ENCODE measurements at regions not wholly inside any gene's neighbourhood (a gene's known extent, or its start where the extent isn't known, plus 50 kb on each side); places are given as distances from the start of the nearest gene placed in this dataset.

DNA sequence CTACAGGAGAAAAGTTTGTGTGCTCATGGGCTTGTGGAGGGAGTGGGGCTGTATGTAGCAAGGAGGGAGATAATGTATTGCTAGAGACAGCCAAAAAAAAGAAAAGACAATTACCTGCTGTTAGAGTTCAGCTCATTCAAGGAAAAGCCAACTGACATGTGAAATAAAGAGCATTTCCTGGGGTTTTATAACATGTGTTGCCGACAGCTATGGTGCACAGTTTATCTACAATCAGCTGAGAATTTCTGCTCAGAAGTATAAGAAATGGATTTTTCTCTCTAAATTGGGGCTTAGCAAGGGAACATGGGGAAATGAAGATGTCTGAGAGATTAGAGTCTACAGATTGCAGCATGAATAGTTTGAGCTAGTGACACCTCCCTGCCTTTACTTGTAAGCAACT, 674.1 kb downstream of the SUCLG1 start:
- FAIRE-seq (no peak), DNase-seq (ENCODE audit: low read depth, low spot score) (no peak)
- H3K4me1 ChIP-seq (ENCODE audit: control insufficient read depth, extremely low read depth, insufficient read depth, low read length): no peaks in the 10 kb centered on the region
- H3K36me3 ChIP-seq (ENCODE audit: control insufficient read depth in 2 of 2, extremely low read depth in 1 of 2, insufficient read depth in 2 of 2, low read length in 2 of 2): no peaks in the 10 kb centered on the region
- no peaks in the 10 kb centered on the region for H3K9me3 ChIP-seq (ENCODE audit: control insufficient read depth, low read depth, low read length)
- no peaks in the 10 kb centered on the region for H3K79me2 ChIP-seq (ENCODE audit: control insufficient read depth, insufficient read depth, low read length)
- no peak overlapping the region for H3K27ac ChIP-seq (ENCODE audit: control insufficient read depth, insufficient read depth, low read length)
- dilution Hi-C loops (cut with MboI; ENCODE audit: extremely low pct_ligation_motif_present, low sequenced_read_pairs): no loop called here
- H3K9me1 ChIP-seq (ENCODE audit: control insufficient read depth, extremely low read depth, insufficient read depth, low read length): no peaks in the 10 kb centered on the region
- no peak overlapping the region for H3K4me3 ChIP-seq (ENCODE audit: control insufficient read depth in 2 of 3, extremely low read depth in 1 of 3, insufficient read depth in 2 of 3, low read depth in 1 of 3, low read length in 3 of 3)
- H2AFZ ChIP-seq (ENCODE audit: control insufficient read depth, low read length): no peak overlapping the region
- H3K27me3 ChIP-seq (ENCODE audit: control insufficient read depth, extremely low read depth, insufficient read depth, low read length): no peaks in the 10 kb centered on the region
- no peak overlapping the region for H3K4me2 ChIP-seq (ENCODE audit: control insufficient read depth, extremely low read depth, insufficient read depth, low read depth, low read length)
- TF ChIP-seq EZH2 (IDR thresholded peaks at IDR 0.05; ENCODE audit: low read length): no peak
- TF ChIP-seq, protein P1, sequence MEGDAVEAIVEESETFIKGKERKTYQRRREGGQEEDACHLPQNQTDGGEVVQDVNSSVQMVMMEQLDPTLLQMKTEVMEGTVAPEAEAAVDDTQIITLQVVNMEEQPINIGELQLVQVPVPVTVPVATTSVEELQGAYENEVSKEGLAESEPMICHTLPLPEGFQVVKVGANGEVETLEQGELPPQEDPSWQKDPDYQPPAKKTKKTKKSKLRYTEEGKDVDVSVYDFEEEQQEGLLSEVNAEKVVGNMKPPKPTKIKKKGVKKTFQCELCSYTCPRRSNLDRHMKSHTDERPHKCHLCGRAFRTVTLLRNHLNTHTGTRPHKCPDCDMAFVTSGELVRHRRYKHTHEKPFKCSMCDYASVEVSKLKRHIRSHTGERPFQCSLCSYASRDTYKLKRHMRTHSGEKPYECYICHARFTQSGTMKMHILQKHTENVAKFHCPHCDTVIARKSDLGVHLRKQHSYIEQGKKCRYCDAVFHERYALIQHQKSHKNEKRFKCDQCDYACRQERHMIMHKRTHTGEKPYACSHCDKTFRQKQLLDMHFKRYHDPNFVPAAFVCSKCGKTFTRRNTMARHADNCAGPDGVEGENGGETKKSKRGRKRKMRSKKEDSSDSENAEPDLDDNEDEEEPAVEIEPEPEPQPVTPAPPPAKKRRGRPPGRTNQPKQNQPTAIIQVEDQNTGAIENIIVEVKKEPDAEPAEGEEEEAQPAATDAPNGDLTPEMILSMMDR (optimal IDR thresholded peaks at IDR 0.05 in 1 of 3, IDR thresholded peaks at IDR 0.05 in 1 of 3, conservative IDR thresholded peaks at IDR 0.05 in 1 of 3; ENCODE audit: extremely low read depth in 1 of 3, insufficient read depth in 2 of 3, low read length in 3 of 3): no peak
- H4K20me1 ChIP-seq (ENCODE audit: control insufficient read depth, extremely low read depth, insufficient read depth, low read length): no peaks in the 10 kb centered on the region
- no peak overlapping the region for H3K9ac ChIP-seq (ENCODE audit: control insufficient read depth, extremely low read depth, insufficient read depth, low read length)

DNA sequence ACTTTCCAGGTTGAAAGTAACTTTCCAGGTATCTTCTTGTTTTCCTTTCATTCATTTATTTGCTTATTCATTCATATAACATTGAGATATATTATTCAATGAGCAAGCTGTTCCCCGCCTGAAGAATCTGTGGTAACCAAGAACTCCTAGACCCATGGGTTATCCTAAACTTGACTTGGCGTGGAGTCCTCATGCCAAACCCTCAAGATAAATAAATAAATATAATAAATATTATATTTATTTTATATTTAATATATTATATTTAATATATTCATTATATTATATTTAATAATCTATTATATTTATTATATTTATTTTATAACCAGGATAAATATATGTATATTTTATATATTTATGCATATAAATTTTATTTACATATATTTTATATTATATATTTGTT, 674.8 kb downstream of the SUCLG1 start:
- no peak overlapping the region for H3K4me3 ChIP-seq (ENCODE audit: control insufficient read depth in 2 of 3, extremely low read depth in 1 of 3, insufficient read depth in 2 of 3, low read depth in 1 of 3, low read length in 3 of 3)
- no peak overlapping the region for H3K27ac ChIP-seq (ENCODE audit: control insufficient read depth, insufficient read depth, low read length)
- dilution Hi-C loops (cut with MboI; ENCODE audit: extremely low pct_ligation_motif_present, low sequenced_read_pairs): no loop called here
- H3K27me3 ChIP-seq (ENCODE audit: control insufficient read depth, extremely low read depth, insufficient read depth, low read length): no peaks in the 10 kb centered on the region
- no peaks in the 10 kb centered on the region for H3K36me3 ChIP-seq (ENCODE audit: control insufficient read depth in 2 of 2, extremely low read depth in 1 of 2, insufficient read depth in 2 of 2, low read length in 2 of 2)
- no peak overlapping the region for H3K9ac ChIP-seq (ENCODE audit: control insufficient read depth, extremely low read depth, insufficient read depth, low read length)
- TF ChIP-seq, protein P1 (optimal IDR thresholded peaks at IDR 0.05 in 1 of 3, IDR thresholded peaks at IDR 0.05 in 1 of 3, conservative IDR thresholded peaks at IDR 0.05 in 1 of 3; ENCODE audit: extremely low read depth in 1 of 3, insufficient read depth in 2 of 3, low read length in 3 of 3): no peak
- no peak for TF ChIP-seq EZH2 (IDR thresholded peaks at IDR 0.05; ENCODE audit: low read length)
- H3K4me2 ChIP-seq (ENCODE audit: control insufficient read depth, extremely low read depth, insufficient read depth, low read depth, low read length): no peak overlapping the region
- FAIRE-seq: no peak
- H3K9me1 ChIP-seq (ENCODE audit: control insufficient read depth, extremely low read depth, insufficient read depth, low read length): no peaks in the 10 kb centered on the region
- H3K4me1 ChIP-seq (ENCODE audit: control insufficient read depth, extremely low read depth, insufficient read depth, low read length): no peaks in the 10 kb centered on the region
- H3K9me3 ChIP-seq (ENCODE audit: control insufficient read depth, low read depth, low read length): no peaks in the 10 kb centered on the region
- no peaks in the 10 kb centered on the region for H4K20me1 ChIP-seq (ENCODE audit: control insufficient read depth, extremely low read depth, insufficient read depth, low read length)
- DNase-seq (ENCODE audit: low read depth, low spot score): no peak
- H2AFZ ChIP-seq (ENCODE audit: control insufficient read depth, low read length): no peak overlapping the region
- no peaks in the 10 kb centered on the region for H3K79me2 ChIP-seq (ENCODE audit: control insufficient read depth, insufficient read depth, low read length)
